A673 (cell line): ENCODE measurements at regions not wholly inside any gene's neighbourhood (a gene's known extent, or its start where the extent isn't known, plus 50 kb on each side); places are given as distances from the start of the nearest gene placed in this dataset.

Source experiments
- BruUV-seq: library from RNA; stranded (reverse); fragments of 400-500 nt; replicated peaks from 2 replicates; lab custom pipeline; 2021; lab: Mats Ljungman, UMichigan
- CTCF ChIA-PET: fragments of 300-600 bp; sonication (Branson Sonifier 250); formaldehyde crosslinking; loops from one replicate; lab custom pipeline; 2022; ENCODE audit warnings: antibody characterized with exemption; lab: Charles Lee
- POLR2A ChIA-PET: fragments of 300-600 bp; sonication (Branson Sonifier 250); formaldehyde crosslinking; loops from one replicate; lab custom pipeline; 2022; ENCODE audit warnings: antibody characterized with exemption; ENCODE audit not compliant: low non-redundant PET; lab: Charles Lee
- DNase-seq: peaks from one replicate; pipeline ENCODE4 v3.0.0-alpha.2; 2015; ENCODE audit warnings: low spot score
- H3K27ac ChIP-seq: fragments of 200-600 bp; sonication (generic); 2 replicates; pipeline ENCODE4 v1.5.1; 2016; ENCODE audit warnings: mixed run types, low read depth, mild to moderate bottlenecking, mixed read lengths, antibody characterized with exemption, low read length; ENCODE audit not compliant: poor library complexity, severe bottlenecking
- H3K27me3 ChIP-seq: fragments of 200-600 bp; sonication (generic); replicated peaks from 2 replicates; pipeline ENCODE4 v1.6.1; 2017; ENCODE audit warnings: mixed run types, low read depth, mild to moderate bottlenecking, mixed read lengths, antibody characterized with exemption, low read length; ENCODE audit not compliant: insufficient read depth, poor library complexity
- H3K36me3 ChIP-seq: fragments of 200-600 bp; sonication (generic); 2 replicates; pipeline ENCODE4 v1.6.1; 2016; ENCODE audit warnings: mixed run types, mild to moderate bottlenecking, mixed read lengths, antibody characterized with exemption, low read length; ENCODE audit not compliant: insufficient read depth, poor library complexity, severe bottlenecking
- H3K4me1 ChIP-seq: fragments of 200-600 bp; sonication (generic); 2 replicates; pipeline ENCODE4 v1.6.1; 2017; ENCODE audit warnings: mixed run types, mild to moderate bottlenecking, mixed read lengths, antibody characterized with exemption, low read length; ENCODE audit not compliant: insufficient read depth, poor library complexity, severe bottlenecking
- H3K4me3 ChIP-seq: fragments of 200-600 bp; sonication (generic); 2 replicates; pipeline ENCODE4 v1.5.1; 2016; ENCODE audit warnings: low read depth, mixed run types, mild to moderate bottlenecking, mixed read lengths, low read length; ENCODE audit not compliant: poor library complexity, severe bottlenecking
- H3K9me3 ChIP-seq: fragments of 200-600 bp; sonication (generic); 2 replicates; pipeline ENCODE4 v1.6.1; 2016; ENCODE audit warnings: mixed run types, low read depth, mild to moderate bottlenecking, mixed read lengths, antibody characterized with exemption, low read length; ENCODE audit not compliant: poor library complexity, severe bottlenecking
- CTCF ChIP-seq: fragments of 300-800, 200-600 bp; sonication (generic); conservative IDR thresholded peaks from 2 replicates; pipeline ENCODE4 v1.5.1; 2017; ENCODE audit warnings: low read depth, mild to moderate bottlenecking, antibody characterized with exemption, low read length, moderate library complexity, mixed read lengths
- EZH2 ChIP-seq: fragments of 200-600 bp; sonication (generic); IDR thresholded peaks from 2 replicates; pipeline ENCODE4 v1.6.1; 2017; ENCODE audit warnings: borderline replicate concordance, low read depth, mild to moderate bottlenecking, mixed read lengths, antibody characterized with exemption, low read length; ENCODE audit not compliant: poor library complexity, severe bottlenecking
- intact Hi-C: fragments of 100-400 bp; cut with micrococcal nuclease; formaldehyde crosslinking; loops from one replicate; pipeline ENCODE4 v1.10.0; 2022; ENCODE audit not compliant: unreplicated experiment

GRCh38 chr6:122026582-122027369 lies 372.7 kb upstream of the HSF2 start:
- Histone ChIP-seq H3K27me3 (no peaks in the 10 kb centered on the region), H3K36me3 (no peaks in the 10 kb centered on the region), H3K4me3 (no peak overlapping the region), H3K27ac (no peak overlapping the region), H3K4me1 (no peaks in the 10 kb centered on the region), H3K9me3 (no peaks in the 10 kb centered on the region)
- TF ChIP-seq EZH2 (no peak), CTCF (no peak)
- ChIA-PET CTCF (no interaction called here), POLR2A (no interaction called here)
- intact Hi-C loops, result no loop called here
- DNase-seq, result no peak
- BruUV-seq, result no TSS peak

- Histone ChIP-seq H3K4me1 (no peaks in the 10 kb centered on the region), H3K36me3 (no peaks in the 10 kb centered on the region), H3K27ac (no peak overlapping the region), H3K27me3 (no peaks in the 10 kb centered on the region), H3K4me3 (no peak overlapping the region), H3K9me3 (no peaks in the 10 kb centered on the region)
- BruUV-seq, result no TSS peak
- POLR2A ChIA-PET, result no interaction called here
- intact Hi-C loops, result no loop called here
- CTCF ChIA-PET, result no interaction called here
- TF ChIP-seq CTCF, result no peak
- TF ChIP-seq EZH2, result no peak
- DNase-seq, result no peak
These were observed 370.4 kb upstream of the HSF2 start for GRCh38 chr6:122028933-122029522.

- Histone ChIP-seq H3K27me3 (no peaks in the 10 kb centered on the region), H3K9me3 (no peaks in the 10 kb centered on the region), H3K4me1 (no peaks in the 10 kb centered on the region), H3K4me3 (no peak overlapping the region), H3K27ac (no peak overlapping the region), H3K36me3 (no peaks in the 10 kb centered on the region)
- no TSS peak for BruUV-seq
- CTCF ChIA-PET, result no interaction called here
- POLR2A ChIA-PET, result no interaction called here
- intact Hi-C loops, result loop anchor here (1.0 to 10.0 kb wide), 5 partner anchors 149 to 979 kb away; no protein-coding TSS in a partner anchor
- TF ChIP-seq CTCF (peak; percentile 72), EZH2 (no peak)
- peak; percentile 80 for DNase-seq
These were observed 365.8 kb upstream of the HSF2 start for GRCh38 chr6:122033564-122034181.
